ENCODE measurements at regions not wholly inside any gene's neighbourhood (a gene's known extent, or its start where the extent isn't known, plus 50 kb on each side); places are given as distances from the start of the nearest gene placed in this dataset.

GRCh38 chr1:201704439-201704792, 124.5 kb upstream of the IPO9 start:
- DNase-seq: no peak
- H3K36me3 ChIP-seq: no peaks in the 10 kb centered on the region
- WGBS, 2 donors: 61 to 100% methylated on average over 1 to 2 of the region's 2 CpGs
- intact Hi-C loops (cut with DNase I): loop anchor here (1.0 kb wide), 1 partner anchor 145 kb away; no protein-coding TSS in a partner anchor
- H3K4me1 ChIP-seq: peaks cover 9 to 19% of the 10 kb centered on the region in 2 donors
- no peak overlapping the region for H3K4me3 ChIP-seq (replicated peaks in 1 of 3)
- no peaks in the 10 kb centered on the region for H3K27me3 ChIP-seq
- H3K27ac ChIP-seq: no peak overlapping the region
- no peak for TF ChIP-seq CTCF (IDR thresholded peaks at IDR 0.05)
- no peak for TF ChIP-seq POLR2A (IDR thresholded peaks at IDR 0.05)
- no peaks in the 10 kb centered on the region for H3K9me3 ChIP-seq

- intact Hi-C loops (cut with DNase I): no loop called here
- no peaks in the 10 kb centered on the region for H3K9me3 ChIP-seq
- DNase-seq: no peak
- peaks cover 11 to 24% of the 10 kb centered on the region in 2 donors for H3K4me1 ChIP-seq
- no peaks in the 10 kb centered on the region for H3K36me3 ChIP-seq
- no peak overlapping the region for H3K27ac ChIP-seq
- 90 to 93% methylated on average over 9 of the region's 9 CpGs for WGBS, 2 donors
- H3K4me3 ChIP-seq (replicated peaks in 1 of 3): no peak overlapping the region
- H3K27me3 ChIP-seq: no peaks in the 10 kb centered on the region
- TF ChIP-seq POLR2A (IDR thresholded peaks at IDR 0.05) (no peak), CTCF (IDR thresholded peaks at IDR 0.05) (no peak)
Measured at GRCh38 chr1:201705389-201705788, 123.6 kb upstream of the IPO9 start.

GRCh38 chr1:201706109-201706508, 122.8 kb upstream of the IPO9 start:
- intact Hi-C loops (cut with DNase I): no loop called here
- 79 to 83% methylated on average over 1 of the region's 1 CpG for WGBS, 2 donors

GRCh38 chr1:201707027-201707426, 121.9 kb upstream of the IPO9 start:
- intact Hi-C loops (cut with DNase I): no loop called here
- WGBS, 2 donors: 84% methylated on average over 7 of the region's 7 CpGs
- Histone ChIP-seq H3K9me3 (no peaks in the 10 kb centered on the region), H3K4me1 (peaks cover 11 to 36% of the 10 kb centered on the region in 2 donors), H3K27me3 (no peaks in the 10 kb centered on the region), H3K4me3 (replicated peaks in 1 of 3) (no peak overlapping the region), H3K36me3 (no peaks in the 10 kb centered on the region), H3K27ac (no peak overlapping the region)
- DNase-seq: no peak
- TF ChIP-seq CTCF (IDR thresholded peaks at IDR 0.05) (no peak), POLR2A (IDR thresholded peaks at IDR 0.05) (no peak)

More at GRCh38 chr1:201706109-201706508, 122.8 kb upstream of the IPO9 start:
- Histone ChIP-seq H3K27ac (no peak overlapping the region), H3K36me3 (no peaks in the 10 kb centered on the region), H3K9me3 (no peaks in the 10 kb centered on the region), H3K27me3 (no peaks in the 10 kb centered on the region), H3K4me3 (replicated peaks in 1 of 3) (no peak overlapping the region), H3K4me1 (peaks cover 11 to 27% of the 10 kb centered on the region in 2 donors)
- DNase-seq: no peak
- TF ChIP-seq CTCF (IDR thresholded peaks at IDR 0.05): no peak

GRCh38 chr1:201707656-201708055, 121.3 kb upstream of the IPO9 start:
- no peaks in the 10 kb centered on the region for H3K9me3 ChIP-seq
- no peak overlapping the region for H3K27ac ChIP-seq
- intact Hi-C loops (cut with DNase I): loop anchor here (2.0 kb wide), 1 partner anchor 85 kb away; no protein-coding TSS in a partner anchor
- no peak for DNase-seq
- H3K4me1 ChIP-seq: peaks cover 13 to 41% of the 10 kb centered on the region in 2 donors
- H3K36me3 ChIP-seq: no peaks in the 10 kb centered on the region
- H3K27me3 ChIP-seq: no peaks in the 10 kb centered on the region
- TF ChIP-seq CTCF (IDR thresholded peaks at IDR 0.05): no peak
- no peak overlapping the region for H3K4me3 ChIP-seq (replicated peaks in 1 of 3)
- 59 to 63% methylated on average over 2 of the region's 2 CpGs for whole genome bisulfite sequencing, 2 donors

Measured in thyroid gland (tissue), 4 donors.